Nephron progenitor cell (in vitro differentiated cells): ENCODE measurements at regions not wholly inside any gene's neighbourhood (a gene's known extent, or its start where the extent isn't known, plus 50 kb on each side); places are given as distances from the start of the nearest gene placed in this dataset.

Source experiments
- DNase-seq: peaks from one replicate; pipeline ENCODE4 v3.0.0; 2021
- H3K27ac Mint-ChIP-seq: 2 replicates; pipeline ENCODE4 v1.8.0; 2021; ENCODE audit warnings: mild to moderate bottlenecking, moderate library complexity, mixed read lengths
- H3K27me3 Mint-ChIP-seq: 2 replicates; pipeline ENCODE4 v1.8.0; 2021; ENCODE audit warnings: mild to moderate bottlenecking, low read depth, mixed read lengths; ENCODE audit not compliant: poor library complexity
- H3K36me3 Mint-ChIP-seq: 2 replicates; pipeline ENCODE4 v1.8.0; 2021; ENCODE audit warnings: low read depth, mixed read lengths
- H3K4me1 Mint-ChIP-seq: 2 replicates; pipeline ENCODE4 v1.8.0; 2021; ENCODE audit warnings: mixed read lengths
- H3K4me3 Mint-ChIP-seq: 2 replicates; pipeline ENCODE4 v1.8.0; 2021; ENCODE audit warnings: mild to moderate bottlenecking, moderate library complexity, mixed read lengths
- H3K9me3 Mint-ChIP-seq: 2 replicates; pipeline ENCODE4 v1.8.0; 2021; ENCODE audit warnings: mild to moderate bottlenecking, moderate library complexity, mixed read lengths
- CTCF ChIP-seq: fragments of 200-600 bp; sonication (generic); IDR thresholded peaks from 2 replicates; pipeline ENCODE4 v1.5.0; 2021; ENCODE audit warnings: antibody characterized with exemption

GRCh38 chr3:150041877-150042276 is 71.2 kb upstream of the PFN2 start:
- Mint-ChIP-seq H3K4me3 (no peak overlapping the region), H3K27me3 (no peaks in the 10 kb centered on the region), H3K4me1 (peaks cover 4% of the 10 kb centered on the region), H3K36me3 (peaks cover 8% of the 10 kb centered on the region), H3K9me3 (peaks cover 45% of the 10 kb centered on the region), H3K27ac (no peak overlapping the region)
- no peak for TF ChIP-seq CTCF
- no peak for DNase-seq

GRCh38 chr3:150040097-150040496 is 69.4 kb upstream of the PFN2 start:
- Mint-ChIP-seq H3K27me3 (no peaks in the 10 kb centered on the region), H3K36me3 (peaks cover 7% of the 10 kb centered on the region), H3K9me3 (peaks cover 41% of the 10 kb centered on the region), H3K27ac (no peak overlapping the region), H3K4me3 (no peak overlapping the region), H3K4me1 (peaks cover 22% of the 10 kb centered on the region)
- no peak for TF ChIP-seq CTCF
- no peak for DNase-seq

GRCh38 chr3:150038830-150039229 is 68.1 kb upstream of the PFN2 start:
- TF ChIP-seq CTCF, result no peak
- DNase-seq, result no peak
- Mint-ChIP-seq H3K27ac (no peak overlapping the region), H3K9me3 (peaks cover 29% of the 10 kb centered on the region), H3K4me1 (peaks cover 33% of the 10 kb centered on the region), H3K27me3 (peaks cover 4% of the 10 kb centered on the region), H3K36me3 (peaks cover 4% of the 10 kb centered on the region), H3K4me3 (no peak overlapping the region)

- DNase-seq, result no peak
- Mint-ChIP-seq H3K27me3 (peaks cover 4% of the 10 kb centered on the region), H3K4me1 (peaks cover 37% of the 10 kb centered on the region), H3K9me3 (peaks cover 17% of the 10 kb centered on the region), H3K4me3 (no peak overlapping the region), H3K27ac (no peak overlapping the region), H3K36me3 (no peaks in the 10 kb centered on the region)
- no peak for TF ChIP-seq CTCF
These were observed 66.1 kb upstream of the PFN2 start for GRCh38 chr3:150036780-150037179.

GRCh38 chr3:150035910-150036612 is 65.4 kb upstream of the PFN2 start:
- no peak for TF ChIP-seq CTCF
- peaks cover 10% of the 10 kb centered on the region for H3K9me3 Mint-ChIP-seq
- peaks cover 42% of the 10 kb centered on the region for H3K4me1 Mint-ChIP-seq
- no peaks in the 10 kb centered on the region for H3K36me3 Mint-ChIP-seq
- no peak overlapping the region for H3K27ac Mint-ChIP-seq
- H3K4me3 Mint-ChIP-seq, result no peak overlapping the region
- no peak for DNase-seq
- H3K27me3 Mint-ChIP-seq, result peaks cover 4% of the 10 kb centered on the region

- Mint-ChIP-seq H3K4me3 (no peak overlapping the region), H3K4me1 (peaks cover 42% of the 10 kb centered on the region), H3K9me3 (peaks cover 5% of the 10 kb centered on the region), H3K27me3 (peaks cover 4% of the 10 kb centered on the region), H3K27ac (no peak overlapping the region), H3K36me3 (no peaks in the 10 kb centered on the region)
- DNase-seq, result no peak
- TF ChIP-seq CTCF, result no peak
These were observed 64.6 kb upstream of the PFN2 start for GRCh38 chr3:150035301-150035779.
